WTC11 (cell line): ENCODE measurements at regions not wholly inside any gene's neighbourhood (a gene's known extent, or its start where the extent isn't known, plus 50 kb on each side); places are given as distances from the start of the nearest gene placed in this dataset.

Experiments used
- ATAC-seq: fragments of 200-7000 bp; cut with Tn5 transposase; 2 replicates; pipeline ENCODE4 v1.10.0; 2021; ENCODE audit warnings: mild to moderate bottlenecking, moderate library complexity
- CTCF ChIA-PET: fragments of 300-600 bp; sonication (Branson Sonifier 250); formaldehyde crosslinking; loops from one replicate; lab custom pipeline; 2021; ENCODE audit warnings: antibody characterized with exemption; lab: Charles Lee
- POLR2A ChIA-PET: fragments of 350-600 bp; sonication (Branson Sonifier 250); formaldehyde crosslinking; loops from one replicate; lab custom pipeline; 2021; ENCODE audit warnings: antibody characterized with exemption; lab: Charles Lee
- DNase-seq: peaks from one replicate; pipeline ENCODE4 v3.0.0; 2021; ENCODE audit warnings: low spot score
- H3K27ac Mint-ChIP-seq: 2 replicates; pipeline ENCODE4 v1.8.0; 2021; ENCODE audit warnings: mixed read lengths
- H3K27me3 Mint-ChIP-seq: 2 replicates; pipeline ENCODE4 v1.8.0; 2021; ENCODE audit warnings: low read depth, mild to moderate bottlenecking, moderate library complexity, mixed read lengths
- H3K36me3 Mint-ChIP-seq: 2 replicates; pipeline ENCODE4 v1.8.0; 2021; ENCODE audit warnings: mixed read lengths
- H3K4me1 Mint-ChIP-seq: 2 replicates; pipeline ENCODE4 v1.8.0; 2022; ENCODE audit warnings: mixed read lengths
- H3K4me3 Mint-ChIP-seq: 2 replicates; pipeline ENCODE4 v1.8.0; 2021; ENCODE audit warnings: mild to moderate bottlenecking, moderate library complexity, mixed read lengths
- H3K9me3 Mint-ChIP-seq: 2 replicates; pipeline ENCODE4 v1.8.0; 2021; ENCODE audit warnings: mixed read lengths
- ATF1 ChIP-seq: sonication (generic); formaldehyde crosslinking; IDR thresholded peaks from 2 replicates; pipeline ENCODE4 v1.8.1; 2023; ENCODE audit warnings: mild to moderate bottlenecking, moderate library complexity, missing genetic modification reagents
- EMX1 ChIP-seq: fragments of 250-450 bp; sonication (Bioruptor Pico); IDR thresholded peaks from 2 replicates; pipeline ENCODE4 v1.8.0; 2021; ENCODE audit warnings: mild to moderate bottlenecking
- ERG ChIP-seq: fragments of 250-450 bp; sonication (Bioruptor Pico); IDR thresholded peaks from 2 replicates; pipeline ENCODE4 v1.8.0; 2021; ENCODE audit warnings: mild to moderate bottlenecking
- KAT7 ChIP-seq: sonication (generic); formaldehyde crosslinking; IDR thresholded peaks from 2 replicates; pipeline ENCODE4 v1.8.1; 2023; ENCODE audit warnings: missing genetic modification reagents, mild to moderate bottlenecking, borderline replicate concordance
- PRDM15 ChIP-seq: sonication (generic); formaldehyde crosslinking; IDR thresholded peaks from 2 replicates; pipeline ENCODE4 v1.8.0; 2022; ENCODE audit warnings: missing genetic modification reagents
- RORB ChIP-seq: fragments of 250-450 bp; sonication (Bioruptor Pico); IDR thresholded peaks from 2 replicates; pipeline ENCODE4 v1.9.0; 2021; ENCODE audit warnings: mild to moderate bottlenecking
- ZNF416 ChIP-seq: fragments of 250-450 bp; sonication (Bioruptor Pico); IDR thresholded peaks from 2 replicates; pipeline ENCODE4 v1.9.0; 2021; ENCODE audit warnings: mild to moderate bottlenecking, inconsistent platforms
- ZNF423 ChIP-seq: fragments of 250-450 bp; sonication (Bioruptor Pico); IDR thresholded peaks from 2 replicates; pipeline ENCODE4 v2.1.2; 2022; ENCODE audit warnings: mild to moderate bottlenecking, moderate library complexity
- ZNF425 ChIP-seq: fragments of 250-450 bp; sonication (Bioruptor Pico); conservative IDR thresholded peaks from 2 replicates; pipeline ENCODE4 v1.9.0; 2021; ENCODE audit warnings: mild to moderate bottlenecking
- ZNF671 ChIP-seq: fragments of 250-450 bp; sonication (Bioruptor Pico); IDR thresholded peaks from 2 replicates; pipeline ENCODE4 v1.8.0; 2021; ENCODE audit warnings: mild to moderate bottlenecking
- TF ChIP-seq, protein P1 (sequence below): sonication (generic); formaldehyde crosslinking; IDR thresholded peaks from 2 replicates; pipeline ENCODE4 v1.8.0; 2023; ENCODE audit warnings: missing genetic modification reagents, mild to moderate bottlenecking, borderline replicate concordance
- TF ChIP-seq, protein P2 (sequence below): sonication (generic); formaldehyde crosslinking; conservative IDR thresholded peaks from 2 replicates; pipeline ENCODE4 v1.8.1; 2022; ENCODE audit warnings: mild to moderate bottlenecking, missing genetic modification reagents
- TF ChIP-seq, protein P3 (sequence below): sonication (generic); formaldehyde crosslinking; IDR thresholded peaks from 2 replicates; pipeline ENCODE4 v1.8.1; 2023; ENCODE audit warnings: mild to moderate bottlenecking, moderate library complexity, missing genetic modification reagents

DNA sequence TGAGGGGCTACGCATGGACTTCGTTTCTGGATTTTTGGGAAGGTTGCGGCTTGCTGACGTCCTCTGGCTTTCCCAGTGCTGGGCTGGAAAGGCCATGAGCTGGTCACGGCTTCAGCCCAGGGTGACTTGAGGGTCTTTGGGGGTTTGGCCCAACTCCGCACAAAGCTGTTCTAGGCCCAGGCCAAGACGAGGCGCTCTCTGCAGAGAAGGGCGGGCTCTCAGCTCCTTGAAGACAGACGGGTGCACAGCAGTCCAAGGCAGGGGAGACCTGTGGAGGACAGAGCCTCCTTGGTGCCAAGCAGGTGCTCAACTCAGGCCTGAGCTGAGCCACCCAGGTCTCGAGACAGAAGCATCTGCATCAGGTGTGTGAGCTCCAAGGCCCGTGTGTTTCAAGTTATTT, 1003.7 kb downstream of the BRD1 start (continued):
- TF ChIP-seq ERG (CRISPR knock-in tag), result no peak
- TF ChIP-seq, protein P1, sequence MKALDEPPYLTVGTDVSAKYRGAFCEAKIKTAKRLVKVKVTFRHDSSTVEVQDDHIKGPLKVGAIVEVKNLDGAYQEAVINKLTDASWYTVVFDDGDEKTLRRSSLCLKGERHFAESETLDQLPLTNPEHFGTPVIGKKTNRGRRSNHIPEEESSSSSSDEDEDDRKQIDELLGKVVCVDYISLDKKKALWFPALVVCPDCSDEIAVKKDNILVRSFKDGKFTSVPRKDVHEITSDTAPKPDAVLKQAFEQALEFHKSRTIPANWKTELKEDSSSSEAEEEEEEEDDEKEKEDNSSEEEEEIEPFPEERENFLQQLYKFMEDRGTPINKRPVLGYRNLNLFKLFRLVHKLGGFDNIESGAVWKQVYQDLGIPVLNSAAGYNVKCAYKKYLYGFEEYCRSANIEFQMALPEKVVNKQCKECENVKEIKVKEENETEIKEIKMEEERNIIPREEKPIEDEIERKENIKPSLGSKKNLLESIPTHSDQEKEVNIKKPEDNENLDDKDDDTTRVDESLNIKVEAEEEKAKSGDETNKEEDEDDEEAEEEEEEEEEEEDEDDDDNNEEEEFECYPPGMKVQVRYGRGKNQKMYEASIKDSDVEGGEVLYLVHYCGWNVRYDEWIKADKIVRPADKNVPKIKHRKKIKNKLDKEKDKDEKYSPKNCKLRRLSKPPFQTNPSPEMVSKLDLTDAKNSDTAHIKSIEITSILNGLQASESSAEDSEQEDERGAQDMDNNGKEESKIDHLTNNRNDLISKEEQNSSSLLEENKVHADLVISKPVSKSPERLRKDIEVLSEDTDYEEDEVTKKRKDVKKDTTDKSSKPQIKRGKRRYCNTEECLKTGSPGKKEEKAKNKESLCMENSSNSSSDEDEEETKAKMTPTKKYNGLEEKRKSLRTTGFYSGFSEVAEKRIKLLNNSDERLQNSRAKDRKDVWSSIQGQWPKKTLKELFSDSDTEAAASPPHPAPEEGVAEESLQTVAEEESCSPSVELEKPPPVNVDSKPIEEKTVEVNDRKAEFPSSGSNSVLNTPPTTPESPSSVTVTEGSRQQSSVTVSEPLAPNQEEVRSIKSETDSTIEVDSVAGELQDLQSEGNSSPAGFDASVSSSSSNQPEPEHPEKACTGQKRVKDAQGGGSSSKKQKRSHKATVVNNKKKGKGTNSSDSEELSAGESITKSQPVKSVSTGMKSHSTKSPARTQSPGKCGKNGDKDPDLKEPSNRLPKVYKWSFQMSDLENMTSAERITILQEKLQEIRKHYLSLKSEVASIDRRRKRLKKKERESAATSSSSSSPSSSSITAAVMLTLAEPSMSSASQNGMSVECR, result no peak
- no peak for TF ChIP-seq EMX1
- no peak for TF ChIP-seq ZNF423 (CRISPR knock-in tag)
- TF ChIP-seq PRDM15 (CRISPR knock-in tag), result no peak
- TF ChIP-seq ATF1 (CRISPR knock-in tag), result no peak
- TF ChIP-seq, protein P2, sequence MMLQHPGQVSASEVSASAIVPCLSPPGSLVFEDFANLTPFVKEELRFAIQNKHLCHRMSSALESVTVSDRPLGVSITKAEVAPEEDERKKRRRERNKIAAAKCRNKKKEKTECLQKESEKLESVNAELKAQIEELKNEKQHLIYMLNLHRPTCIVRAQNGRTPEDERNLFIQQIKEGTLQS (CRISPR knock-in tag), result no peak

DNA sequence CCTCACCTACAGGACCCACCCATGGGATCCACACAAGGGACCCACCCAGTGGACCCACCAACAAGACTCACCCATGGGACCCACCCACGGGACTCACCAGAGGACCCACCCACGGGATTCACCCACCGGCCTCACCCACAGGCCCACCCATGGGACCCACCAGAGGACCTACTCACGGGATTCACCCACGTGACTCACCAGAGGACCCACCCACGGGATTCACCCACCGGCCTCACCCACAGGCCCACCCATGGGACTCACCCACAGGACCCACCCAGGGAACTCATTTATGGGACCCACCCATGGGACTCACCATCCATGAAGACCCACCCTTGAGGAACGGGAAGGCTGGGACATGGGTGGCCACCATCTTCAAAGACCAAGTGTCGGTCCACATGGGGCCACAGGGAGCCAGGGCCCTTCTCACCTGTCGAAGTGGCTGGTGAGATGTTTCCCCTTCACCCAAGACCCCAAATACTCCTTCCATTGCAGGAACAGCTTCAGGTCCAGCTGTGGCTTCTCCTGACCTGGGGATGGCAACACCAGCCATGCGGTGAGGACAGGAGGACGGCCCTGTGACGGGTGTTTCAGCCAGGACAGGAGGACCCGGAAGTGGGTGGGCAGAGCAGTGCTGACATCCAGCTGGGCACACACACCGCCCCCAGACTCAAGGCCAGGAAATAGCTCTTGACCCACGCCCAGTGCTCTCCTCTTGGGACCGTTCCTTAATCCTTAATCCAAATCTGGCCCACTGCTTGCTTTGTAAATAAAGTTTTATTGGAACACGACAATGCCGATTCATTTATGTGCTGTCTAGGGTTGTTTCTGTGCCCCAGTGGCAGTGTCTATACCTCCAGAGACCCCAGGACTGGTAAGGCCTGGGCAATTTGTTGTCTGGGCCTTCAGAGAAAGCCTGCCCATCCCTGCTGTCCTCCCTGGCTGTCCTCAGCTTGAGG, 1005.1 kb downstream of the BRD1 start:
- no peak for TF ChIP-seq ZNF425 (CRISPR knock-in tag)
- TF ChIP-seq ZNF416 (CRISPR knock-in tag), result no peak
- TF ChIP-seq, all 79 proteins: peak for 0
- ChIA-PET CTCF (no interaction called here), POLR2A (no interaction called here)
- DNase-seq (no peak), ATAC-seq (no peak)
- Mint-ChIP-seq H3K4me3 (no peak overlapping the region), H3K4me1 (no peaks in the 10 kb centered on the region), H3K9me3 (no peaks in the 10 kb centered on the region), H3K27ac (no peak overlapping the region), H3K36me3 (no peaks in the 10 kb centered on the region), H3K27me3 (no peaks in the 10 kb centered on the region)

DNA sequence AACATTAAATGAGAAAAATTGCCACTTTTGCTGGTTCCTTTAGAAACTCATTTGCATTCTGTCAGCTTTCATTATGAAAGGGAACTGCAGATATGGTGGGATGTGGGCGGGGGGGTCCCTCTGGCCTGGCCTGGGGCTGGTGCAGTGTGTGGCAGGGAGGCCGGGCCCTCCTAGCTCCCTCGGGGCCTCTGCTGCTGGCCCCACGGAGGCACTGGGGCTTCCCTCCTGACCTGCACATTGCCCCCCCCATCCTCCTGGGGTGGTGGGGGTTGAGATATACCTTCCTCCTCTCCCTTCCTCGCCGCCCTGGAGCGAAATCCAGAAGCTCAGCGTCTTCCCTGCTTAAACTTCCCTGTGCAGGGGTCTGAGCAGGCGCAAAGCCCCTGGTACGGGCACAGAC, 1005.9 kb downstream of the BRD1 start:
- CTCF ChIA-PET, result no interaction called here
- Mint-ChIP-seq H3K36me3 (no peaks in the 10 kb centered on the region), H3K9me3 (no peaks in the 10 kb centered on the region), H3K27me3 (no peaks in the 10 kb centered on the region), H3K4me3 (no peak overlapping the region), H3K27ac (no peak overlapping the region), H3K4me1 (no peaks in the 10 kb centered on the region)
- ATAC-seq (no peak), DNase-seq (no peak)
- POLR2A ChIA-PET, result interaction anchor here (0.6 kb wide), 1 partner anchor 46 kb away, joined by 3 read pairs; no protein-coding TSS in a partner anchor
- TF ChIP-seq KAT7 (CRISPR knock-in tag) (no peak), ZNF671 (no peak), RORB (CRISPR knock-in tag) (no peak)
- TF ChIP-seq, protein P1, result no peak
- TF ChIP-seq, protein P3, sequence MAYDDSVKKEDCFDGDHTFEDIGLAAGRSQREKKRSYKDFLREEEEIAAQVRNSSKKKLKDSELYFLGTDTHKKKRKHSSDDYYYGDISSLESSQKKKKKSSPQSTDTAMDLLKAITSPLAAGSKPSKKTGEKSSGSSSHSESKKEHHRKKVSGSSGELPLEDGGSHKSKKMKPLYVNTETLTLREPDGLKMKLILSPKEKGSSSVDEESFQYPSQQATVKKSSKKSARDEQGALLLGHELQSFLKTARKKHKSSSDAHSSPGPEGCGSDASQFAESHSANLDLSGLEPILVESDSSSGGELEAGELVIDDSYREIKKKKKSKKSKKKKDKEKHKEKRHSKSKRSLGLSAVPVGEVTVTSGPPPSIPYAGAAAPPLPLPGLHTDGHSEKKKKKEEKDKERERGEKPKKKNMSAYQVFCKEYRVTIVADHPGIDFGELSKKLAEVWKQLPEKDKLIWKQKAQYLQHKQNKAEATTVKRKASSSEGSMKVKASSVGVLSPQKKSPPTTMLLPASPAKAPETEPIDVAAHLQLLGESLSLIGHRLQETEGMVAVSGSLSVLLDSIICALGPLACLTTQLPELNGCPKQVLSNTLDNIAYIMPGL (CRISPR knock-in tag), result no peak
